22Rv1 (cell line): ENCODE measurements at regions not wholly inside any gene's neighbourhood (a gene's known extent, or its start where the extent isn't known, plus 50 kb on each side); places are given as distances from the start of the nearest gene placed in this dataset.
"Not testable (repeated sequence)": the region's sequence is repeated elsewhere in the genome, so short reads cannot be mapped to it uniquely, and the experiment has no call there.

ENCODE experiments used
- H3K27ac ChIP-seq: fragments of 450-650 bp; 2 replicates; pipeline ENCODE4 v1.5.1; 2017
- ZFX ChIP-seq: fragments of 450-650 bp; IDR thresholded peaks from 2 replicates; pipeline ENCODE4 v1.6.1; 2017; ENCODE audit warnings: antibody characterized with exemption, borderline replicate concordance
- TF ChIP-seq, protein P1 (sequence below): fragments of 450-650 bp; IDR thresholded peaks from 2 replicates; pipeline ENCODE4 v1.5.1; 2017; ENCODE audit warnings: mild to moderate bottlenecking

DNA sequence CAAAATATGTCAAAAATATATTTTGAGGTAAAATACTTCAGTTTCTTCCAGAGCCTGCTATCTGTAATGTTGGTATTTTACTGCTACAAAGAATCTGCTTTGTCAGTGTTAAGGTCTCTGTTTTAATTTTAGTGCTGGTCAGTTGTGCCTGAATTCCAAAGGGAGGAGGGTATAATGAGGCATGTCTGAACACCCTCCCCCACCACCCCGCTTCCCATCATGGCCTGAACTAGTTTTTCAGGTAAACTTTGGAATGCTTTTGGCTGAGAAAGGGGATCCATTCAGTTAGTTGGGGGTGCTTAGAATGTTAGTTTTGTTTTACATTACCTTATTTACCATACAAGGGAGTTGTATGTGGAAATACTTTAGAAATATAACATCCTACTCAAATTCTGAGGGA lies 158.5 kb downstream of the MID1IP1 start:
- TF ChIP-seq, protein P1, sequence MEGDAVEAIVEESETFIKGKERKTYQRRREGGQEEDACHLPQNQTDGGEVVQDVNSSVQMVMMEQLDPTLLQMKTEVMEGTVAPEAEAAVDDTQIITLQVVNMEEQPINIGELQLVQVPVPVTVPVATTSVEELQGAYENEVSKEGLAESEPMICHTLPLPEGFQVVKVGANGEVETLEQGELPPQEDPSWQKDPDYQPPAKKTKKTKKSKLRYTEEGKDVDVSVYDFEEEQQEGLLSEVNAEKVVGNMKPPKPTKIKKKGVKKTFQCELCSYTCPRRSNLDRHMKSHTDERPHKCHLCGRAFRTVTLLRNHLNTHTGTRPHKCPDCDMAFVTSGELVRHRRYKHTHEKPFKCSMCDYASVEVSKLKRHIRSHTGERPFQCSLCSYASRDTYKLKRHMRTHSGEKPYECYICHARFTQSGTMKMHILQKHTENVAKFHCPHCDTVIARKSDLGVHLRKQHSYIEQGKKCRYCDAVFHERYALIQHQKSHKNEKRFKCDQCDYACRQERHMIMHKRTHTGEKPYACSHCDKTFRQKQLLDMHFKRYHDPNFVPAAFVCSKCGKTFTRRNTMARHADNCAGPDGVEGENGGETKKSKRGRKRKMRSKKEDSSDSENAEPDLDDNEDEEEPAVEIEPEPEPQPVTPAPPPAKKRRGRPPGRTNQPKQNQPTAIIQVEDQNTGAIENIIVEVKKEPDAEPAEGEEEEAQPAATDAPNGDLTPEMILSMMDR, result no peak
- no peak for TF ChIP-seq ZFX
- H3K27ac ChIP-seq, result no peak overlapping the region

GRCh38 chrX:38960137-38960536 lies 158.9 kb downstream of the MID1IP1 start:
- TF ChIP-seq, protein P1, result no peak
- no peak for TF ChIP-seq ZFX
- no peak overlapping the region for H3K27ac ChIP-seq

GRCh38 chrX:38961936-38962335 lies 160.7 kb downstream of the MID1IP1 start:
- TF ChIP-seq, protein P1, result no peak
- TF ChIP-seq ZFX, result no peak
- no peak overlapping the region for H3K27ac ChIP-seq

DNA sequence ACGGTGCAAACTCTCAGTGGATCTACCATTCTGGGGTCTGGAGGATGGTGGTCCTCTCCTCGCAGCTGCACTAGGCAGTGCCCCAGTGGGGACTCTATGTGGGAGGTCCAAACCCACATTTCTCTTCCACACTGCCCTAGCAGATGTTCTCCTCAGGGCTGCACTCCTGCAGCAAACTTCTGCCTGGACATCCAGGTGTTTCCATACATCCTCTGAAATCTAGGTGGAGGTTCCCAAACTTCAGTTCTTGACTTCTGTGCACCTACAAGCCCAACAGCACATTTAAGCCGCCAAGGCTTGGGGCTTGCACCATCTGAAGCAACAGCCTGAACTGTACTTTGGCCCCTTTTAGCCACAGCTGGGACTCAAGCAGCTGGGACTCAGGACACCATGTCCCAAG lies 162.0 kb downstream of the MID1IP1 start:
- H3K27ac ChIP-seq, result not testable (repeated sequence)

GRCh38 chrX:38965888-38966287 lies 164.6 kb downstream of the MID1IP1 start:
- TF ChIP-seq ZFX, result no peak
- TF ChIP-seq, protein P1, result no peak
- H3K27ac ChIP-seq, result no peak overlapping the region

- TF ChIP-seq, protein P1, result no peak
- TF ChIP-seq ZFX, result no peak
- no peak overlapping the region for H3K27ac ChIP-seq
These were observed 167.3 kb downstream of the MID1IP1 start for GRCh38 chrX:38968344-38969216.

- TF ChIP-seq, protein P1, result no peak
- TF ChIP-seq ZFX, result no peak
- H3K27ac ChIP-seq, result no peak overlapping the region
These were observed 168.8 kb downstream of the MID1IP1 start for GRCh38 chrX:38970074-38970473.

- TF ChIP-seq, protein P1, result no peak
- no peak for TF ChIP-seq ZFX
- H3K27ac ChIP-seq, result no peak overlapping the region
These were observed 169.6 kb downstream of the MID1IP1 start for GRCh38 chrX:38970845-38971244.
